ENCODE measurements at regions not wholly inside any gene's neighbourhood (a gene's known extent, or its start where the extent isn't known, plus 50 kb on each side); places are given as distances from the start of the nearest gene placed in this dataset.
"Not testable (repeated sequence)": the region's sequence is repeated elsewhere in the genome, so short reads cannot be mapped to it uniquely, and the experiment has no call there.

DNA sequence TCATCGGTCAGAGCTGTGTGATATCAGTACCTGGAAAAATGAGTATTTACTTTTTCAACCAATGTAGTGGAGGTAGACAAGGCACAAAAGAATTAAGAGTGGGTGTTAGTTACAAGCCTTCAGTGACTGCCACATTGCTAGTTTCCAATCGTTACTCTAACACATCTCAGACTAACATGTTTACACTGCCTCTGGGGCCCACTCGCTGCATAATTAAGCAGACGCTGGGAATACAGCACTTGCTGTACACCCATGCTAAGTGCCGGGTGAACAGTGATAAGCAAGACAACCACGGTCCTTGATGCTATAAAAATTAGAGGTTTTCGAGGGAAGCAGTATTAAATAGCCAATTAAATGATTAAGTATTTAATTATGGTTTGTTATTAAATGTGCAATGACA is 1147.6 kb downstream of the AACS start:
- DNase-seq, result no peak

GRCh38 chr12:126218697-126219096 is 1153.5 kb downstream of the AACS start:
- no peak for DNase-seq

GRCh38 chr12:126219139-126219538 is 1153.9 kb downstream of the AACS start:
- DNase-seq, result no peak

DNA sequence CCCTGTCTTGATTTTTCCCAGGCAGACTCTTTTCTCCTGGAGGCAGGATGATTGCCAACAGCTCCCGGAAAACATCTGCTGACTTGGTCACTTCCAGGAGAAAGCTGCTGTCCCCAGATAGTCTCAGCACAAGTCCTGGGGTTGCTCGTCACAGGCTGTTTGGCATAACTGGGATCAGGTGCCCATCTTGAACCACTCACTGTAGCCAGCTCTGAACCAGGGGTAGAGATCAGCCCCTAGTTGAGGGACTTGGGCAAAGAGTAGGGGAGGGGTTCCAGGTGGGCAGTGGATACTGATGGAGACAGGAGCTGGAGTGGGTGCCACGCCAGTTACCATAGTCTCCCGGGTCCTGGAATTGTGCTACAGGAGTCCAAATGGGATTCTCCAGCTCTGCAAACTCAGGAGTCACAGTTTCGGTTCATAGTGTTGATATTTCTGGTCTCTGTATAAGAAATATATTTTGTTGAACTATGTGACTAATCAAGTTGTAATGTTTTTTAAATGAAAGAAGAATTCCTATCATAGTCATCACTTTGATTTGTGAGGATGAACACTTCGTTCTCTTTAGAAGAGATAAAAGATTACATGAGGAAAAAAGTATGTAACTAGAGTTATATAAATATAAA is 1154.5 kb downstream of the AACS start:
- DNase-seq, result no peak

DNA sequence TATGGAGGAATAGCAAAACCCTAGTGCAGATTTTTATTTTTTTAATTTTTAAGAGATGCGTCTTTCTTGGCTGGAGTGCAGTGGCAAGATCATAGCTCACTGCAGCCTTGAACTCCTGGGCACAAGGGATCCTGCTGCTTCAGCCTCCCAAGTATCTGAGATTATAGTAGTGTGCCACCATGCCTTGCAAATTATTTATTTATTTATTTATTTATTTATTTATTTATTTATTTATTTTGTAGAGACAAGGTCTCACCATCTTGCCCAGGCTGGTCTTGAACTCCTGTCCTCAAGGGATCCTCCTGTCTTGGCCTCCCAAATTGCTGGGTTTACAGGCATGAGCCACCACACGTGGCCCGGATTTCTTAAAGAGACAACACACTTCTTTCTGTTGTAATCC is 1158.8 kb downstream of the AACS start:
- no peak for DNase-seq

GRCh38 chr12:126228936-126229335 is 1163.7 kb downstream of the AACS start:
- no peak for DNase-seq

- DNase-seq, result no peak
Observed at GRCh38 chr12:126232711-126233110, 1167.5 kb downstream of the AACS start.

GRCh38 chr12:126233625-126234024 is 1168.4 kb downstream of the AACS start:
- DNase-seq, result no peak

DNA sequence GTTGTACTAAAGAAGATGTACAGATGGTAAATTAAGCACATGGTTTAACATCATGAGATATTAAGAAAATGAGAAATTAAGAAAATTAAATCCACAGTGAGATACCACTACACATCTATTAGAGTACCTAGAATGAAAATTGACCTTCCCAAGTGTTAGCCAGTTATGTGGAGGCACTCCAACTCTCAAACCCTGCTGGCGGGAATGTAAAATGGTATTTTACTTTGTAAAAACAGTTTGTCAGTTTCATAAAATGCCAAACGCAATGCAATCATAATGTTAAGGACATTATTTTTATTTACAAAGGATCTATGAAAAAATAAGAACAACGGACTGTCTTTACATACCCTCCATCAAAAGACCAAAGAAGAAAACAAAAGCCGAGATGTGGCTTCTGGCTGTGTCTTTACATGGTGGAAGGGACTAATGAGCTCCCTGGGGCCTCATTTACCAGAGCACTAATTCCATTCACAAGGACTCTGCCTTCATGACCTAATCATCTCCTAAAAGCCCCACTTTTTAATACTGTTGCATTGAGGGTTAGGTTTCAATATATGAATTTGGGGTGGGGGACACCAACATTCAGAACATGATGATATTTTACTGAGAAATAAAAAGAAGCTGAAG is 1178.7 kb downstream of the AACS start:
- no peak for DNase-seq

DNA sequence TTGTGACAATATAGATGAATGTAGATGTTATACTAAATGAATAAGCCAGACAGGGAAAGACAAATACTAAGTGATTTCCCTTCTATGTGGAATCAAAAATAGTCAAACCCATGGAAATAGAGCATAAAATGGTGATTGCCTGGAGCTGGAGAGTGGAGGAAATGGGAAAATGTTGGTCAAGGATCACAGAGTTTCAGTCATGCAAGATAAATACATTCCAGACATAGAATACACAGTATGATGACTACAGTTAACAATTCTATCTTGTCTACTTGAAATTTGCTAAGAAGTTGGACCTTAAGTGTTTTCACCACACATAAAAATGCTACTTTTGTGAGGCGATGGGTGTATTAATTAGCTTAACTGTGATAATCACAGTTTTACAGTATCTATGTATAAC is 1182.7 kb downstream of the AACS start:
- no peak for DNase-seq

DNA sequence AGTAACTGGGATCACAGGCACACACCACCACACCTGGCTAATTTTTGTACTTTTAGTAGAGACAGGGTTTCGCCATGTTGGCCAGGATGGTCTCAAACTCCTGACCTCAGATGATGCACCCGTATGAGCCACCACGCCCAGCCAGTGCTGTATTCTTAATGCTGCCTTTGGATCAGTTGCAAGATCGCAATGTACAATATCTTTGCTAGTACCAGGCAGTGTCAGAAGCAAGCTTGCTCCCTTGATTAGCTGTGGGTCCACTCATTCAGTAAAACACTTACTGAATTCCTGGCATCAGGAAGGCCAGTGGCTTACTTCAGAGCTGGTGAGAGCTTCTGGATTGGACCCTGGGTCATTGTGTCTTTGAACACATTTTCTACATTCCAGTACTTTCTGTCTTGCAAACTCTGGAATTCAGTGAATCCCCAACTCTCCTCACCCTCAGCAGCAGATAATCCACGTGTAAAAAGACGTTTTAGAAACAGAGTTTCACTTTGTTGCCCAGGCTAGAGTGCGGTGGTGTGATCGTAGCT is 1183.7 kb downstream of the AACS start:
- no peak for DNase-seq

DNA sequence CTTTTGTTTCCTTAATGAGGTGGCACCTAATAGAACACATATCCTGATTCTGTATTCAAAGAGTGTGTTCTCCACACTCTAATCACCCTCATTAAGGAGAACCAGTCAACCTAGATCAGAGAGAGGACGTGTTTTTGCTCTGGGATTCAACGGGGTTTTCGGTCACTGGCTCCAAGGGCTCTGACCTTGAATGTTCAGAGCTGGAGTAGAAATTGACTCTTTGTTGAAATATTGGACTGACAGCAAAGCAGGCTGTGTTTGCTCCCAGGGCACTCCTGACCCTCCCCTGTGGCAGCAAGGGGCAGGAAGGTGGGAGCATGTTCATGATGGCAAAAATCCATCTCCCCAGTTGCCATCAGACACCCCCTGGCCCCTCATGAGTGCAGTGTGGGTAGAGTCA is 1193.0 kb downstream of the AACS start:
- DNase-seq, result no peak

GRCh38 chr12:126262829-126263228 is 1197.6 kb downstream of the AACS start:
- no peak for DNase-seq

- DNase-seq, result no peak
Observed at GRCh38 chr12:126268222-126268621, 1203.0 kb downstream of the AACS start.

DNA sequence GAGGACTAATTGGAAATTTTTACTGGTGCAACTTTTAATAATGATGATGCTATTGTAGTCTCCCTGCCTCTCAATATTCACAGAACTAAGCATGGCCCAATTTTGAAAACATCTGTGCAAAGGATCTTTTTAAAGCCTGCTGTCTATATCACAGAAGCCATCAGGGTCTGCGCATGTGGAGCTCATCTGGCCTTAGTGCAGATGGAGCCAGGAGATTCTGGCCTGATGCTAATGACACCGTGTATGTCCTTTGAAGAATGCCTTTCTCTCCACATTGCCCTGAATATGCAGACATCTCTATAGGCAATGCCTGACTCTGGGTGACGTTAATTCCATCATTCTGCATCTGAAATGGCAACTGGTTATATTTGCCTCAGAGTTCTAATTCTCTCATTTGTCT is 1205.9 kb downstream of the AACS start:
- no peak for DNase-seq

DNA sequence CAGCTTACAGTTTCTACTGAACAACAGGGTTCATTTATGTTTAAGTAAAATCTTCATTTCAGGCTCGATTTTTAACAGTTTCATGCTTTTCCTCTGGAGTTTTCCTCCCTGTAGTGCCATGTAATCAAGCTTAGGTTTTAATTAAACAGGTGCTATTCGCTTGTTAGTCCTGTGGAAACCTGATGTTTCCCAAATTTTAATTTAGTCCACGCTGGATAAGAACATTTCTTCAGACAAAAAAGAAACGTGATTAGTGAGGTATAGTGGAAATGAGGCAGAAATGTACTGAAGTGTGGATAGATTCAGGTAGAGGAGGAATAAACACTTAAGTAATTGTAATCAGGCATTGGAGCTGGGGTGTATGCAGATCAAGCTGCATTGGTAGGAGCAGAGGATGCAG is 1217.5 kb downstream of the AACS start:
- no peak for DNase-seq

DNA sequence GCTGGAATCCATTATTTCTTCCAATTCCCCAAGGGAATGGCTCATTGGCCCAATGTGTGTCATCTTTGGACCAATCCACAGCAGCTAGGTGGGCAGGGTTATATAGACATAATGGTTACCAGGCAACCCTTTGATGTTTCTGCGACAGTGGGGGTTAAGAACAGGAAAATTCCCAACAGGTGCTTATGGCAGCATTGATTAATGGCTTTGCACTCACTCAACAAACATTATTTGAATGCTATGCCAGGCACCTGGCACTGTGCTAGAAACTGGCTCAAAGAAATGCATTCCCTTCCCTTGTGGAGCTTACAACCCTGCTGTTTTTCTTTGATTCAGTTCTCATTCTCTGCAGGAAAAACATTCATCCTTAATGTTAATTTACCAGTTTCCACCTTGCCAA is 1221.0 kb downstream of the AACS start:
- no peak for DNase-seq

DNA sequence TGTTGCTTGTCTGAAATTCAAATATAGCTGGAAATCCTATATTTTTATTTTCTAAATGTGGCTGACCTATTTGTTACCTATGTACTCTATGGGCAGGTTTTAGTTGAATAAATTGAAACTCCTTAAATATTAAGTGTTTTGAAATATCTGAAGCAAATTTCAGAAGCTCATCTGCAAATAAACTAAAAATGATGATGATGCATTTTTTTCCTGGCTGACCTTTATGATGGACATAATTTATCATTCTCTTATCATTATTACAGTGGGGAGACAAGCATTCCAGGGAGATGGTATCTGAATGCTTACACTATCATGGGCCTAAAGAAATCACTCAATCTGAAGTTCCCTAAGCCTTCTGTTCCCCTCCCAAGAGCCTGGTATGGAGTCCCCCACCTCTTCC is 1225.2 kb downstream of the AACS start:
- no peak for DNase-seq

GRCh38 chr12:126291987-126292386 is 1226.8 kb downstream of the AACS start:
- DNase-seq, result not testable (repeated sequence)

DNA sequence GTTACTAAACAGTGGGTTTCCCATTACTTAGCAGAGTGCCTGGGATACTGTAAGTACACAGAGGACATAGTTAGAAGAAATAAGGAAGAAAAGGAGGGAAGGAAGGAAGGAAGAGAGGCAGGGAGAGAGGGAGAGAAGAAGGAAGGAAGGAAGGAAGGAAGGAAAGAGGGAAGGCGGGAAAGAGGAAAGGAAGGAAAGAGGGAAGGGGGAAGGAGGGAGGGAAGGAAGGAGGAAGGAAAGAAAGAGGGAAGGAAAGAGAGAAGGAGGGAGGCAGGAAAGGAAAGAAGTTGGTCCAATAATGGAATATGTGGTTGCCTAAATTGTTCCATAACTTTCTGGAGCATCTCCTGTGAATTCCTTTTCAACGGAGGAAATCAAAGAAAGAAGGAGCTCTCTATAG is 1230.4 kb downstream of the AACS start:
- no peak for DNase-seq

GRCh38 chr12:126309278-126309677 is 1244.0 kb downstream of the AACS start:
- DNase-seq, result no peak

- DNase-seq, result no peak
Observed at GRCh38 chr12:126312457-126312856, 1247.2 kb downstream of the AACS start.

GRCh38 chr12:126316411-126316810 is 1251.2 kb downstream of the AACS start:
- DNase-seq, result no peak

- DNase-seq, result no peak
Observed at GRCh38 chr12:126337556-126338441, 1272.6 kb downstream of the AACS start.
